Stimulated activated effector memory CD8-positive, alpha-beta T cell treated with anti-CD3 and anti-CD28 coated beads, Interleukin-12 subunit alpha, Interleukin-12 subunit beta, amount 100 ng/mL, for 72 hours (primary cell): ENCODE measurements at regions not wholly inside any gene's neighbourhood (a gene's known extent, or its start where the extent isn't known, plus 50 kb on each side); places are given as distances from the start of the nearest gene placed in this dataset.

ENCODE experiments used
- ATAC-seq: fragments of 150-1000 bp; cut with Tn5 transposase; 2 replicates; pipeline ENCODE4 v1.10.0; 2021
- DNase-seq, 2 donors: peaks; one replicate each; pipeline ENCODE4 v3.0.0; 2021 to 2022; ENCODE audit warnings: low spot score in 2 of 2
- H3K27ac Mint-ChIP-seq: one replicate; pipeline ENCODE4 v1.8.0; 2022; ENCODE audit warnings: mild to moderate bottlenecking, mixed read lengths
- H3K36me3 Mint-ChIP-seq: one replicate; pipeline ENCODE4 v1.8.0; 2022; ENCODE audit warnings: mild to moderate bottlenecking, mixed read lengths
- H3K4me1 Mint-ChIP-seq: one replicate; pipeline ENCODE4 v1.8.0; 2022; ENCODE audit warnings: mixed read lengths
- H3K4me3 Mint-ChIP-seq: one replicate; pipeline ENCODE4 v1.8.0; 2022; ENCODE audit warnings: mild to moderate bottlenecking, mixed read lengths
- H3K9me3 Mint-ChIP-seq: one replicate; pipeline ENCODE4 v1.8.0; 2022; ENCODE audit warnings: mixed read lengths

DNA sequence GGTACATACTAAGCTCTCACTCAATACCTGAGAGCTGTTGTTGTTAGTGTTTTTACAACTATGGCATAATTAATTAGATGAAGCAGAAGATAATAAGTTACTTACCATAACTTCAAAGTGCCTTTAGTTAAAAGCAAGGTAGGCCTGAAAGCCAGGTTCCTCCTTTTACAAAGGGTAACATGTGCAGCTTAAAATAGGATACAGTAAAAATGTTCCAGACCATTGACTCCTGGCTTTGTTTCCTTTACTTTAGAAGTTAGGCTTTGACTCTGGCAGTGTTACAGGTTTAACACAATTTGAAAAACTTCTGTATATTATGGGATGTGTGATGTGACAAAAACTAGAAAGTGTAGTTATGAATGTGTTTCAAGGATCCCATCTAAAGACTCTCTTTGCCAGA is 522.5 kb downstream of the EPM2A start:
- peaks cover 7% of the 10 kb centered on the region for H3K4me1 Mint-ChIP-seq
- no peak overlapping the region for H3K4me3 Mint-ChIP-seq
- no peak overlapping the region for H3K27ac Mint-ChIP-seq
- H3K9me3 Mint-ChIP-seq = no peaks in the 10 kb centered on the region
- no peaks in the 10 kb centered on the region for H3K36me3 Mint-ChIP-seq
- DNase-seq (no peak), ATAC-seq (no peak)

DNA sequence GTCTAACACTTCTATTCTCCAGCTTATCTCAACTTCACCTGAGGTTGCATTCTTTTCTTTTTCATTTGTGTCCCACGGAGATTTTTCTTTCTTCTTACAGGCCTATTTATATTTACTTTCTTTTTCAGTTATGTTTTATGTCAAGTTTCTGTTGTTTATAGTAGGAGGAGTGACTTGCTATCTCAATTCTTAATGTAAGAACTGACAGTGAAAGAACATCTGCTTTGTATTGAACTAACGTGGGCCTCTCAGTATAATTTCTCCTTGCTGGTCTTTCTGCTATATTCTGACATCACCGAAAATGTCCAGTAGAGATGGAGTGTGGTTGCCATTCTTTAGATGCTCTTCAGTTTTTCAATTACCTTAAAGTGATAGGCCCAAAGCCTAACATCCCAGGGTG is 521.7 kb downstream of the EPM2A start:
- ATAC-seq = no peak

DNA sequence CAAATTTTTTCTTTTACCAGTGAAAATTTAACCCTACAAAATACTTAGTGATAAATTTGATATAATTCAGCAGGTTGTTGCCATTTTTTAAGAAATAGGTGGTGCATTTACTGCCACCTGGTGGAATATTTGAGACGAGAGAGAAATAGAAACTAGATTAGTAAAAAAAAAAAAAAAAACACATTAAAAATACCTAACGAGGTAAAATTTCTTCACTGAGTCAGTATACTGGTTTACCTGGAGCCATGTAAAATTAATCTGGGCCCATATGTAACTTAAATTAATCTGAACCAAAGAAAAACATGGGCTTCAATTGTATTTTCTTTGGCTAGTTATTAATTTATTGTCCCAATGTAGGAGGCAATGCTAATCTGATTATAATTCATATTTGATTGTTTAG is 520.8 kb downstream of the EPM2A start:
- Mint-ChIP-seq H3K4me1 (peaks cover 7% of the 10 kb centered on the region), H3K27ac (no peak overlapping the region), H3K9me3 (no peaks in the 10 kb centered on the region), H3K36me3 (no peaks in the 10 kb centered on the region), H3K4me3 (no peak overlapping the region)
- ATAC-seq = no peak
- no peak for DNase-seq

More for the DNA sequence above, 521.7 kb downstream of the EPM2A start:
- Mint-ChIP-seq H3K4me3 (no peak overlapping the region), H3K9me3 (no peaks in the 10 kb centered on the region), H3K4me1 (peaks cover 7% of the 10 kb centered on the region), H3K36me3 (no peaks in the 10 kb centered on the region), H3K27ac (no peak overlapping the region)
- no peak for DNase-seq

DNA sequence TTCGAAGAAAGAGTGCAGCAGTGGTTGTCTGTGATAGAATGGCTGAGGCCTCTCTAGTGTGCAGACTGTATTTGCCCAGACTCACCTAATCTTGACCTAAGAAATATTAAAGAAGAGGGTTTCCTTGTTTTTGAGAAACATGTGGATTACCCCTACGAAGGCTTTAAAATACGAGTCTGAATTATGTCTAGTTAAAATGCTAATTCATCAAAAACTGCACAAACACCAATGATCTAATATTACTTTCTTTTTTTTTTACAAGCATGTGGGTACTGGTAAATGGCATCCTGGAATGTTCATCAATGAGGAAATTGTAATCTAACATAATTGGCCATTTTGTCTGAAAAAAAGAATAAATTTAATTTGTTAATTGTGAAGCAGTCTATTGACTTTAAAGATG is 510.9 kb downstream of the EPM2A start:
- Mint-ChIP-seq H3K9me3 (no peaks in the 10 kb centered on the region), H3K4me3 (no peak overlapping the region), H3K27ac (no peak overlapping the region), H3K36me3 (no peaks in the 10 kb centered on the region), H3K4me1 (no peaks in the 10 kb centered on the region)
- no peak for ATAC-seq
- DNase-seq = no peak

DNA sequence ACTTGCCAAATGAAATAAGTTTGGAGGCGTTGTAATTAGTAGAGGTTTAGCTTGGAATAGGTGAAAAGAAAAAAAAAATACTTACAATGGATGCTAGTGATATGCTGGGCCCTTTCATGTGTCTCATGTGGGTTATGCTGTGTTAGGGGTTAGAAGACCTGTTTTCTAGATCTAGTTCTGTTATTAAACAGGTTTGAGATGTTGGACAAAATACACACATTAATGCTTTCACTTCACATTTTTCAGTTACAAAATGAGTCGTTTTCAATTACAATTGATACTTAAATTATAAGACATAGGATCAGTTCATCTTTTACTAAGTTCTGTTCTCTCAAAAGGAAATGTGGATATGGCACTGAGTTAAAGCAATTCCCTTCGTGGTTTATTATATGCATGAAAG is 509.8 kb downstream of the EPM2A start:
- DNase-seq = no peak
- Mint-ChIP-seq H3K36me3 (no peaks in the 10 kb centered on the region), H3K4me3 (no peak overlapping the region)

DNA sequence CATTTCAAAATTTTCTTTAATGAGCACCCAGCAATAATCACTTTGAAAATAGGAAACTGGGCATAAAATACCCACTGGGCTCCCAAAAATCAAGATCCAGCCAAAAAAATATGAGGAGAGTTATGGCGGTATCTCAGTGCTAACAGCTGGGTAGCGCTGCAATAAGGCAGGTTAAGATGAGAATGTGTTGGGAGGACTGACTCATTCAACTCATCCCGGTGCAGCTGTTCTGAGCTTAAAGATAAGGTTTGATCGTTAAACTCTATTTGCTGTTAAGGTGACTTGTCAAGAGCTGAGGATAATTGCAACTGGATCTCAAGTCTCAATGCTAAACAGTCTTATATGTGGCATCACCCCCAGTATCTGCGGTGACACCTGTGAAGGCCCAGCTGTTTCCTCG is 507.7 kb downstream of the EPM2A start:
- no peak overlapping the region for H3K4me3 Mint-ChIP-seq
- H3K27ac Mint-ChIP-seq = no peak overlapping the region
- H3K36me3 Mint-ChIP-seq = no peaks in the 10 kb centered on the region
- no peak for ATAC-seq
- H3K4me1 Mint-ChIP-seq = no peaks in the 10 kb centered on the region
- H3K9me3 Mint-ChIP-seq = no peaks in the 10 kb centered on the region
- DNase-seq = no peak

More for the DNA sequence above, 509.8 kb downstream of the EPM2A start:
- Mint-ChIP-seq H3K27ac (no peak overlapping the region), H3K4me1 (no peaks in the 10 kb centered on the region), H3K9me3 (no peaks in the 10 kb centered on the region)
- ATAC-seq = no peak

DNA sequence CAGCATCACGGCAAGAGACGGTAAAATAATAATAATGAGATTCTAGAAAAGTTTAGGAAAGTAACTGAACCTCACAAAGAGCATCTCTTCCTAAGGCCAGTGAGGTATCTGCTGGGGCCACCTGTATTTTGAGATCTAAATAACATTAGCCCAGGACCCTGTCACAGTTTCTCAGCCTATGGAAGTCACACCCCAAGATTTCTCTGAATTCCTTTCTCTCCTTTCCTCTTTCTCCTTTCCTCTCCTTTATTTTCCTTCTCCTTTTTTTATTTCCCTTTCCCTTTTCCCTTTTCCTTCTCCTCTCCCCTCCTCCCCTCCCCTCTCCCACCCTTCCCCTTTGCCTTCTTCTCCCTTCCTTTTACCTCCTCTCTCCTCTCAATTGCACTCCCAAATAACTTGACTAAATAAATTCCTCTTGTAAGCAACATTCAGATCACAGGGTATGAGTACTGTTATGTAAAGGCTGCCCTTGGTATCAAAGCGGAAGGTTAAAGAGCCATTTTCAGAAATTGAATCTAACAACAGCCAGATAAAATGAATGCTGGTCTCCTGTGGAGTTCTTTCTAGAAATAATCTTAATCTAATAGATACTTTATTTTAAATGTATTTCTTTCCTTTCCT is 506.2 kb downstream of the EPM2A start:
- ATAC-seq (no peak), DNase-seq (no peak)
- H3K4me3 Mint-ChIP-seq = no peak overlapping the region
- no peaks in the 10 kb centered on the region for H3K4me1 Mint-ChIP-seq
- H3K9me3 Mint-ChIP-seq = peaks cover 4% of the 10 kb centered on the region
- H3K36me3 Mint-ChIP-seq = no peaks in the 10 kb centered on the region
- no peak overlapping the region for H3K27ac Mint-ChIP-seq

DNA sequence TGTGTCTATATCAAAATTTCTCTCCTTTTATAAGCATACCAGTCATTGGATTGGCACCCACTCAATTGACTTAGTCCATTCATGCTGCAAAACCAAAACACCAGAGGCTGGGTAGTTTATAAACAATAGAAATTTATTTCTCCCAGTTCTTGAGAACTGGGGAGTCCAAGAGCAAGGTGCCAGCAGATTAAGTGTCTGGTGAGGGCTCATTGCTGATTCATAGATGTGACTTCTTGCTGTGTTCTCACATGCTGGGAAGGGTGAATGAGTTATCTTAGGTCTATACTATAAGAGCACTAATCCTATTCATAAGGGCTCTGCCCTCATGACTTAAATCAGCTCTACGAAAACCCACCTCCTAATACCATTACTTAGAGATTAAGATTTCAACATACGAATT is 501.4 kb downstream of the EPM2A start:
- H3K27ac Mint-ChIP-seq = no peak overlapping the region
- peaks cover 4% of the 10 kb centered on the region for H3K9me3 Mint-ChIP-seq
- no peaks in the 10 kb centered on the region for H3K4me1 Mint-ChIP-seq
- H3K36me3 Mint-ChIP-seq = no peaks in the 10 kb centered on the region
- H3K4me3 Mint-ChIP-seq = no peak overlapping the region
- ATAC-seq (no peak), DNase-seq (no peak)

DNA sequence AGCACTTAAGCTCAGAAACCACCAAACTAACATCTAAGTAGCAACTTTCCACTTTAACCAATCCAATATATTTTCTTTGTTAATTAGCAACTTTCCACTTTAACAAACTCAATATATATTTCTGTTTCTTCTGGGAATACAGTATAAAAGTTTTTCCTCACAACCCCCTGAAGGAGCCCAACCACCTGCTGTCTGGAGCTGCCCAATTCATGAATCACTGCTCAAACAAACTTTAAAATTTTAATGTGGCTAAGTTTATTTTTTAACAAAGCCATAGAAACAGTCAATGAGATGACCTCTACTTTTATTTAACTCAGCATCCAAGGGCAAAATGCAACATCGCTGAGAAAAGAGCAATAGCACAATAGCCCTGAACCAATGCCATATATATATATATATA is 500.1 kb downstream of the EPM2A start:
- no peak for DNase-seq
- no peaks in the 10 kb centered on the region for H3K36me3 Mint-ChIP-seq
- no peak overlapping the region for H3K27ac Mint-ChIP-seq

DNA sequence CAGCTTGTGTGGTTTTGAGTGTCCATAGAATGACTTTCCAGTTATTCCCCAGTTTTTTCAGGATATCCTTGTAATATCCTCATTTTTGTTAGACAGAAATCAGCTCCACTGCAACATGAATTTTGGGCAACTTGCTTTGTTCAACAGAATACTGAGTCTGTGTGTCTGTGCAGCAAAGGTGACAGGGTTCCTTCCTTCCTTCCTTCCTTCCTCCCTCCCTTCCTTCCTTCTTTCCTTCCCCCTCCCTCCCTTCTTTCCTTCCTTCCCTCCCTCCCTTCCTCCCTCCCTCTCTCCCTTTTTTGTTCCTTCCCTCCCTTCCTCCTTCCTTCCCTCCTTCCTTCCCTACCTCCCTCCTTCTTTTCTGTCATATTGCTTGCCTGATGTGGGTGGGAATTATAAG is 496.5 kb downstream of the EPM2A start:
- ATAC-seq (no peak), DNase-seq (no peak)
- H3K4me3 Mint-ChIP-seq = no peak overlapping the region
- H3K27ac Mint-ChIP-seq = no peak overlapping the region
- no peaks in the 10 kb centered on the region for H3K4me1 Mint-ChIP-seq
- no peaks in the 10 kb centered on the region for H3K36me3 Mint-ChIP-seq
- no peaks in the 10 kb centered on the region for H3K9me3 Mint-ChIP-seq

More for the DNA sequence above, 500.1 kb downstream of the EPM2A start:
- H3K4me3 Mint-ChIP-seq = no peak overlapping the region
- no peaks in the 10 kb centered on the region for H3K4me1 Mint-ChIP-seq
- peaks cover 4% of the 10 kb centered on the region for H3K9me3 Mint-ChIP-seq
- no peak for ATAC-seq

DNA sequence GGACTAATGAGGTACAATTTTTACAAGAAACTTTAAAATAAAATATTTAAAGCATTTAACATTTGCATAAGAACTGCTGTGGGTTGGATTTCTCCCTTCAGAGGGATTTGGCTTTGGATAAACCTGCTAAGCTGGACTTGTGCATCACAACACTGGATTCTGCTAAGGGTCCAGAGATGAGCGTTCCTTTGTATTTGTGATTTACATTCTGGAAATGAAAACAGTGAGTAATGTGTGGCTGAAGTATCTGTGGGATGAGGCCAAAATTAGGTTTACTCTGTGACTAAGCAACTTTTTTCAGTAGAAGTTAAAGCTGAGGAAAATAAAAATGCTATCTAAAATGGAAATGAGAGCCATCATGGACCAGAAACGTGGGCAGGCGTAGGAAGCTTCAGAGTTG is 494.3 kb downstream of the EPM2A start:
- DNase-seq = no peak
- no peaks in the 10 kb centered on the region for H3K36me3 Mint-ChIP-seq
- no peak for ATAC-seq
- no peak overlapping the region for H3K4me3 Mint-ChIP-seq
- no peak overlapping the region for H3K27ac Mint-ChIP-seq
- no peaks in the 10 kb centered on the region for H3K4me1 Mint-ChIP-seq
- H3K9me3 Mint-ChIP-seq = no peaks in the 10 kb centered on the region

DNA sequence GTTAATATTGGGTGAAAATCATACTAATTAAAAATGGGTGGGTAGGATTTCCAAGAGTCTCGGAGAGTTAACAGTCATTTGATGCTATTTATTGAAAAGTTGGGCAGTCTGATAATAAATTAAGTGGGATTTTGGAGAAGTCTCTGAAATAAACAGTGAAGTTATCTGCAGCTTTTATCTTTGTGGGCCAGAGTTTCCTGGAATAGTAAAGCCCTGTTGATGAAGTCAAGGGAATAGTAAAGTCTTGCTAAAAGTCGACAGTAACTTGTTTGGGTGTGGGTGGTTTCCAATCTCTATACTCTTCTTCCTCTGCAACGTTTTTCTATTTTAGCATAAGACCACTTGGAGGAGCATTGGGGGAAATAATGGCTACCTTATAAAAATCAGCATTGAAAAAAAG is 493.6 kb downstream of the EPM2A start:
- no peaks in the 10 kb centered on the region for H3K4me1 Mint-ChIP-seq
- ATAC-seq (no peak), DNase-seq (no peak)
- H3K4me3 Mint-ChIP-seq = no peak overlapping the region
- H3K36me3 Mint-ChIP-seq = no peaks in the 10 kb centered on the region
- H3K27ac Mint-ChIP-seq = no peak overlapping the region
- no peaks in the 10 kb centered on the region for H3K9me3 Mint-ChIP-seq

DNA sequence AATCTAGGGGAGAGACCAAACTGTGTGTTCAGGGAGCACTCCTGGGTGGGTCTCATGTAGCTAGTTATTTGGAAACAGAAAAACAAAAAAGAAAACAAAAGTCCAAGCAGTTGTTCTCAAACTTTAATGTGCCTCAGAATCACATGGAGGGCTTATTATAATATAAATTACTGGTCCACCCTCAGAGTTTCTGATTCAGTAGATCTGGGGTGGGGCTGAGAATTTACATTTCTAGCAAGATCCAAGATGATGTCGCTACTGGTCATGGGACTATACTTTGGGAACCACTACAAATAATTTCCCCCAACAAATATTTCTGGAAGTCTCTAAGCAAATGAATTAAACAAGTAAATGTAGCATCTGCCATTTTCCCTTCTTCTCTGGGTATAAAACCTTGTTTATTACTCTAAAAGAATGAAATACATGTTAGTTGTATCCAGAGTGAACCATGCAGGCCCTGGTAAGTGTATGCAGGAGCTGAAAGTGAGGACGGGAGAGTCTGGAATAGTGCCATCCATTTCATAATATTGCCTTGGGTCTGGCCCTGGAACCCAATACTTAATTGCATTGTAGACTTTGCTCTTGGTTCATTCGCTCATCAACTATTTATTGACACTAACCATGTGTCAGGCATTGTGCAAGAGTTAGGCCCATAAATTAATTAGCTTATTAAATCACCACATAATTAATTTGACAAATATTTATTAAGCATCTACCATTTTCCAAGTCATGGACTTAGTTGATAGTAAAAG is 490.8 kb downstream of the EPM2A start:
- no peak for DNase-seq
- no peak for ATAC-seq
- Mint-ChIP-seq H3K36me3 (no peaks in the 10 kb centered on the region), H3K27ac (no peak overlapping the region), H3K4me3 (no peak overlapping the region), H3K4me1 (no peaks in the 10 kb centered on the region), H3K9me3 (no peaks in the 10 kb centered on the region)

DNA sequence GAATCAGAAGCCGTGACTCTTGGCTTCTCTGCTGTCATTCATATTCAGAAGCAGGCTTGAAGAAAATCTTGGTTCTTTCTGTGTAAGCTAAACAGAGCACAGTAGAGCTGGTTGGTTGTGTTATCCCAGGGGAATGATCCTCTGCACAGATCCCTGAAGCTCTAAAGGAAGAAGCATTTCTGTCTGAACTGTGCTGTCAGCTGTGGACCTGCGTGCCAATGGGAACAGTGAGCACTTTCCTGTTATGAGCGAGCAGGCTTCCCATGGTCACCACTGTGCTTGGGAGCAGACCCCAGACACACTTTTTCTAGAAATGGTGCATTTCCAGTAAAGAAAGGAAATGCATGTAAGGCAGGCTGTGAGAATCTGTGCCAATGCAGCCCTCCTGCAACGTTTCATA is 490.2 kb downstream of the EPM2A start:
- H3K4me1 Mint-ChIP-seq = no peaks in the 10 kb centered on the region
- no peak overlapping the region for H3K4me3 Mint-ChIP-seq
- no peak overlapping the region for H3K27ac Mint-ChIP-seq
- ATAC-seq = no peak
- H3K36me3 Mint-ChIP-seq = no peaks in the 10 kb centered on the region
- no peaks in the 10 kb centered on the region for H3K9me3 Mint-ChIP-seq
- no peak for DNase-seq

DNA sequence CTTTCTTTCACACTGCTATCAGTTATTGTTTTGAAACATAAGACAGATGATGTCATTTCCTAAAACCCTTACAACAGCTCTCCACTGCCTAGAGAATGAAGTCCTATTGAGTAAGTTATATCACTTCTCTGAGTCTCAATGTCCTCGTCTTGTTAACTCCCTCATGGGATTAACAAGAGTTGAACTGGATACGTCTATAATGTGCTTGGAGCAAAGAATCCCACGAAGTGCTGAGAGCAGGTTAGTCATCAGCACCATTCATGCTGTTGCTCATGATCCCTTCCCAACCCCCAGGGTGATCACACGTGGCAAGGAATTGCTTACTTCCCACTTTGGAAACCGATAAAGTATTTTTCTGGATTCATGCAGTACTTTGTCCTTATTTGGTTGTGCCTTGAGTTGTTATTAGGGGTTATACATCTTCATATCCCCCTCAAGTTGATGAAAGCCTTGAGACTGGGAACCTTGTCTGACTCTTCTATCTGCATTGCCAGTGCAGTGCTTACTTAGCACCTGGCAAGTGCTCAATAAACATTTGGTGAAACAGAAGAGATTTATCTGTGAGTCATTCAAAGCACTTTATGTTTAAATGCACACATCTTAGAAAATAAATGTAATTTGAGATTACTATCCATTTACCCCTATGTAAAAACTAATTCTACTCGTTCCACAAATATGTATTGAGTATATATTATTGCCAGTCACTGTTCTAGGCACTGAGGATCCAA is 487.5 kb downstream of the EPM2A start:
- no peak for ATAC-seq
- Mint-ChIP-seq H3K4me3 (no peak overlapping the region), H3K4me1 (no peaks in the 10 kb centered on the region), H3K27ac (no peak overlapping the region), H3K9me3 (no peaks in the 10 kb centered on the region), H3K36me3 (no peaks in the 10 kb centered on the region)
- DNase-seq = no peak

DNA sequence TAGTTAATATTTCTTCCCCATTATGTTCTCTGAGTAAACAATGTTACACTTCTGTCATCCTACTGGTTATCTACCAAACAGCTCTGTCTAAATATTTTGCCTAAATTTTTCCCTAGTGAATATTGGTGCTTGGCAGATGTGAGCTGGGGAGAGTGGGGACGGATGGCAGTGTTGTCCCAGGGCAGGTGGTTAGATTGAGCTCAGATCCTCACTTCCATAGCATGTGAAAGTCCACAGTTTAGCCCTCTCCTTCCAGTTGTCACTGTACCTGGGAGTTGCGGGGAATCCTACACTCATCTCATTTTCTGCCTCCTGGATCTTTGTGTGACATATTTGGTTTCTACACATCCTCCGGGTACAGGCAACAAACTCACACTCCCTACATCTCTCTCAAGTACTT is 484.9 kb downstream of the EPM2A start:
- H3K4me3 Mint-ChIP-seq = no peak overlapping the region
- H3K27ac Mint-ChIP-seq = no peak overlapping the region
- H3K4me1 Mint-ChIP-seq = no peaks in the 10 kb centered on the region
- H3K9me3 Mint-ChIP-seq = no peaks in the 10 kb centered on the region
- DNase-seq (no peak), ATAC-seq (no peak)
- no peaks in the 10 kb centered on the region for H3K36me3 Mint-ChIP-seq
